ENCODE measurements at regions not wholly inside any gene's neighbourhood (a gene's known extent, or its start where the extent isn't known, plus 50 kb on each side); places are given as distances from the start of the nearest gene placed in this dataset.

DNA sequence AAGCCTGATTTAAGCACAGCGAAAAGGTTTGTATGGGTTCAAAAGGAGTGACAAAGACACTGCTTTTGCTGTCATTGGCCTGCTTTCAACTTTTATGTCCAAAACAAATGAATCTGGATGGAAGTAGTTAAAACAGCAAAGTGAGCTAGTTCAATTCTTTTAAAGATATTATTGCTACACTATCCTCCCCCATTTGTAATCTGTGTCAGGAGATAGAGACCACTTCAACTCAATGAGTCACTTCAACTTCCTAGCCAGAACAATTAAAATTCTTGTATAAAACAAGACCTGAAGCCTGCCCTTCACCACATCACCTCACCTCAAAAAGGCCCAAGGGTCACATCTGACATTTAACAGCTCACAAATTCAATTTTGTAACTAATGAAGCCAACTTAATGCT lies 364.1 kb upstream of the LYPLAL1 start:
- no peak overlapping the region for H3K4me3 ChIP-seq (ENCODE audit: low read length)
- H3K9ac ChIP-seq (ENCODE audit: extremely low read depth, low read length, poor library complexity, severe bottlenecking) = no peak overlapping the region
- no peaks in the 10 kb centered on the region for H3K9me3 Mint-ChIP-seq
- no peak overlapping the region for H3K4me3 Mint-ChIP-seq
- TF ChIP-seq CTCF (conservative IDR thresholded peaks at IDR 0.05) = no peak
- no peaks in the 10 kb centered on the region for H3K27me3 Mint-ChIP-seq (ENCODE audit: insufficient read depth)
- no peaks in the 10 kb centered on the region for H3K4me1 Mint-ChIP-seq
- DNase-seq = no peak
- H3K27ac Mint-ChIP-seq = no peak overlapping the region
- 89% methylated on average over 1 of the region's 1 CpG; no CpG with 5 or more reads in 1 of the 2 experiments for WGBS, 2 experiments (ENCODE audit: insufficient coverage in 1 of 2, insufficient read length in 1 of 2)
- no peaks in the 10 kb centered on the region for H3K9me3 ChIP-seq (ENCODE audit: control insufficient read depth, low read length)
- H3K27ac ChIP-seq (ENCODE audit: low read depth, low read length) = no peak overlapping the region
- no peaks in the 10 kb centered on the region for H3K36me3 ChIP-seq (ENCODE audit: control insufficient read depth, insufficient read depth, low read length)
- no peaks in the 10 kb centered on the region for H3K27me3 ChIP-seq (ENCODE audit: control insufficient read depth, insufficient read depth, low read length, poor library complexity, severe bottlenecking)
- H3K36me3 Mint-ChIP-seq (ENCODE audit: low read depth) = no peaks in the 10 kb centered on the region
- H3K4me1 ChIP-seq (ENCODE audit: control insufficient read depth, insufficient read depth, low read length) = no peaks in the 10 kb centered on the region

DNA sequence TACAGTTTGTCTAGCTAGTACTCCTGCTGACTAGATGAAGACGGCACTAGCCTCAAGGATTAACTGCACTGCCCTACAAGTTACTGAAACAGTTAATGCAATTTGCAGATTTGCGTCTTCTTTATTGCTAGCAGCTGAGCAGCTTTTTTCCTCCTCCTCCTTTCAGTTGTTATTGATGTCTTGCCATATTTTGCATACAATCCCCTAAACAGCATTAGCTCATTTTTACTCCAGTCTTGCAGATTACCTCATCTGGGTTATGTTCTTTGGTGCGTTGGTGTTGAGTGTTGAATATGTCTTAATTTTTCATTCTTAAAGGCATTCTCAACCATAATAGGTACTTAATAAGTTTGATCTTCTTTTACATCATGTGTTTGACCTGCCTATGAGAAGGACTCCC lies 363.4 kb upstream of the LYPLAL1 start:
- H3K9ac ChIP-seq (ENCODE audit: extremely low read depth, low read length, poor library complexity, severe bottlenecking) = no peak overlapping the region
- no peaks in the 10 kb centered on the region for H3K27me3 Mint-ChIP-seq (ENCODE audit: insufficient read depth)
- H3K36me3 ChIP-seq (ENCODE audit: control insufficient read depth, insufficient read depth, low read length) = no peaks in the 10 kb centered on the region

GRCh38 chr1:218811497-218811896 lies 362.2 kb upstream of the LYPLAL1 start:
- WGBS, 2 experiments (ENCODE audit: insufficient coverage in 1 of 2, insufficient read length in 1 of 2) = 70% methylated on average over 1 of the region's 1 CpG; no CpG with 5 or more reads in 1 of the 2 experiments
- Mint-ChIP-seq H3K9me3 (no peaks in the 10 kb centered on the region), H3K4me3 (no peak overlapping the region), H3K27ac (no peak overlapping the region), H3K36me3 (ENCODE audit: low read depth) (no peaks in the 10 kb centered on the region), H3K4me1 (no peaks in the 10 kb centered on the region), H3K27me3 (ENCODE audit: insufficient read depth) (no peaks in the 10 kb centered on the region)
- H3K4me1 ChIP-seq (ENCODE audit: control insufficient read depth, insufficient read depth, low read length) = no peaks in the 10 kb centered on the region
- no peak overlapping the region for H3K4me3 ChIP-seq (ENCODE audit: low read length)
- no peak overlapping the region for H3K9ac ChIP-seq (ENCODE audit: extremely low read depth, low read length, poor library complexity, severe bottlenecking)
- H3K27ac ChIP-seq (ENCODE audit: low read depth, low read length) = no peak overlapping the region
- no peaks in the 10 kb centered on the region for H3K9me3 ChIP-seq (ENCODE audit: control insufficient read depth, low read length)
- no peak for DNase-seq
- H3K27me3 ChIP-seq (ENCODE audit: control insufficient read depth, insufficient read depth, low read length, poor library complexity, severe bottlenecking) = no peaks in the 10 kb centered on the region
- no peaks in the 10 kb centered on the region for H3K36me3 ChIP-seq (ENCODE audit: control insufficient read depth, insufficient read depth, low read length)
- no peak for TF ChIP-seq CTCF (conservative IDR thresholded peaks at IDR 0.05)

More for the DNA sequence above, 363.4 kb upstream of the LYPLAL1 start:
- Histone ChIP-seq H3K27me3 (ENCODE audit: control insufficient read depth, insufficient read depth, low read length, poor library complexity, severe bottlenecking) (no peaks in the 10 kb centered on the region), H3K27ac (ENCODE audit: low read depth, low read length) (no peak overlapping the region), H3K9me3 (ENCODE audit: control insufficient read depth, low read length) (no peaks in the 10 kb centered on the region), H3K4me3 (ENCODE audit: low read length) (no peak overlapping the region), H3K4me1 (ENCODE audit: control insufficient read depth, insufficient read depth, low read length) (no peaks in the 10 kb centered on the region)
- no peaks in the 10 kb centered on the region for H3K4me1 Mint-ChIP-seq
- no peak for TF ChIP-seq CTCF (conservative IDR thresholded peaks at IDR 0.05)
- H3K27ac Mint-ChIP-seq = no peak overlapping the region
- no peak overlapping the region for H3K4me3 Mint-ChIP-seq
- no peaks in the 10 kb centered on the region for H3K36me3 Mint-ChIP-seq (ENCODE audit: low read depth)
- WGBS, 2 experiments (ENCODE audit: insufficient coverage in 1 of 2, insufficient read length in 1 of 2) = 93 to 96% methylated on average over 2 to 3 of the region's 3 CpGs
- H3K9me3 Mint-ChIP-seq = no peaks in the 10 kb centered on the region
- no peak for DNase-seq

All from endodermal cell (in vitro differentiated cells).